GM19397 (cell line): ENCODE measurements at regions not wholly inside any gene's neighbourhood (a gene's known extent, or its start where the extent isn't known, plus 50 kb on each side); places are given as distances from the start of the nearest gene placed in this dataset.

ENCODE experiments used
- ATAC-seq: cut with Tn5 transposase; IDR thresholded peaks from one replicate; pipeline ENCODE4 v1.9.1; 2021; ENCODE audit warnings: mild to moderate bottlenecking, moderate library complexity; ENCODE audit not compliant: unreplicated experiment

- peak; percentile 55 for ATAC-seq
These were observed 291.5 kb downstream of the SEC61B start for GRCh38 chr9:99513441-99514112.

GRCh38 chr9:99515093-99515492 lies 293.0 kb downstream of the SEC61B start:
- ATAC-seq = no peak

GRCh38 chr9:99515895-99516656 lies 294.0 kb downstream of the SEC61B start:
- ATAC-seq = no peak

- ATAC-seq = no peak
These were observed 294.6 kb downstream of the SEC61B start for GRCh38 chr9:99516657-99517049.

- ATAC-seq = no peak
These were observed 297.8 kb upstream of the NR4A3 start for GRCh38 chr9:99523838-99524237.

- no peak for ATAC-seq
These were observed 290.4 kb upstream of the NR4A3 start for GRCh38 chr9:99531313-99531712.

GRCh38 chr9:99533421-99533820 lies 288.3 kb upstream of the NR4A3 start:
- no peak for ATAC-seq

GRCh38 chr9:99537996-99538395 lies 283.7 kb upstream of the NR4A3 start:
- no peak for ATAC-seq

- no peak for ATAC-seq
These were observed 277.2 kb upstream of the NR4A3 start for GRCh38 chr9:99544526-99544925.

GRCh38 chr9:99549441-99549840 lies 272.2 kb upstream of the NR4A3 start:
- ATAC-seq = no peak

- ATAC-seq = no peak
These were observed 265.9 kb upstream of the NR4A3 start for GRCh38 chr9:99555792-99556191.

GRCh38 chr9:99556998-99557397 lies 264.7 kb upstream of the NR4A3 start:
- no peak for ATAC-seq

- ATAC-seq = no peak
These were observed 263.9 kb upstream of the NR4A3 start for GRCh38 chr9:99557816-99558215.

GRCh38 chr9:99559776-99560175 lies 261.9 kb upstream of the NR4A3 start:
- no peak for ATAC-seq

GRCh38 chr9:99560561-99560960 lies 261.1 kb upstream of the NR4A3 start:
- no peak for ATAC-seq

- no peak for ATAC-seq
These were observed 260.2 kb upstream of the NR4A3 start for GRCh38 chr9:99561509-99561917.

GRCh38 chr9:99561961-99562565 lies 259.6 kb upstream of the NR4A3 start:
- ATAC-seq = no peak

GRCh38 chr9:99563364-99563763 lies 258.3 kb upstream of the NR4A3 start:
- no peak for ATAC-seq

- no peak for ATAC-seq
These were observed 256.5 kb upstream of the NR4A3 start for GRCh38 chr9:99565203-99565602.

- no peak for ATAC-seq
These were observed 254.2 kb upstream of the NR4A3 start for GRCh38 chr9:99567436-99567835.

- ATAC-seq = no peak
These were observed 251.8 kb upstream of the NR4A3 start for GRCh38 chr9:99569840-99570239.

- ATAC-seq = no peak
These were observed 249.1 kb upstream of the NR4A3 start for GRCh38 chr9:99572567-99572966.
